SJCRH30 (cell line): ENCODE measurements at regions not wholly inside any gene's neighbourhood (a gene's known extent, or its start where the extent isn't known, plus 50 kb on each side); places are given as distances from the start of the nearest gene placed in this dataset.
A peak's percentile ranks its signal among the peaks of the same experiment; 100 is the strongest.

Experiments
- DNase-seq, 2 experiments: peaks; one replicate each; pipeline ENCODE4 v3.0.0-alpha.2; 2015 to 2020
- H3K27ac ChIP-seq: fragments of 250-450 bp; sonication (Bioruptor Pico); 2 replicates; pipeline ENCODE4 v1.5.1; 2020; ENCODE audit warnings: mild to moderate bottlenecking, moderate library complexity
- H3K27me3 ChIP-seq: fragments of 250-450 bp; sonication (Bioruptor Pico); 2 replicates; pipeline ENCODE4 v1.5.1; 2020; ENCODE audit warnings: mild to moderate bottlenecking, moderate library complexity
- H3K36me3 ChIP-seq: fragments of 250-450 bp; sonication (Bioruptor Pico); 2 replicates; pipeline ENCODE4 v1.5.1; 2020; ENCODE audit warnings: mild to moderate bottlenecking, moderate library complexity
- H3K4me1 ChIP-seq: fragments of 250-450 bp; sonication (Bioruptor Pico); 2 replicates; pipeline ENCODE4 v1.5.1; 2020; ENCODE audit warnings: mild to moderate bottlenecking, moderate library complexity
- H3K4me3 ChIP-seq: fragments of 250-450 bp; sonication (Bioruptor Pico); 2 replicates; pipeline ENCODE4 v1.5.1; 2020; ENCODE audit warnings: mild to moderate bottlenecking, moderate library complexity
- H3K9me3 ChIP-seq: fragments of 250-450 bp; sonication (Bioruptor Pico); replicated peaks from 2 replicates; pipeline ENCODE4 v1.5.1; 2020; ENCODE audit warnings: mild to moderate bottlenecking, moderate library complexity

DNA sequence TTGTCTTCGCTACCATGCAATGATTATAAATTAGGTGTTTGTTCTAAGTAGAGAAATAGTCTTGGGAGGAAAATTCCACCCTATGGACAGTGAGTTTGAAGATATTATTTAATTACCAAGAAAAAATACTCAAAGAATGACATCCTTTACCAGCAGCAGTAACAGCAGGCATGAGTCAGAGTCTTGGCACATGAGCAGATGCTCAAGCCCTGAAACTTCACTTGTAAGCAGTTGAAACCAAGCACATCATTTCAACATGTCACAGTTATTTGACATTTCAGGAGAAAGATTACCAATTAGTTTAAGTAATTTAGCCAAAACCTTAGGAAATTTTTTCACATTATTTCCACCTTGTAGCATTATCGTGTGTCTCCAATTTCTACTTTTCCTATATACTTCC is 99.2 kb downstream of the C12orf50 start:
- Histone ChIP-seq H3K27ac (no peak overlapping the region), H3K4me3 (no peak overlapping the region), H3K4me1 (no peaks in the 10 kb centered on the region), H3K9me3 (no peaks in the 10 kb centered on the region), H3K27me3 (no peaks in the 10 kb centered on the region), H3K36me3 (no peaks in the 10 kb centered on the region)
- DNase-seq = no peak

DNA sequence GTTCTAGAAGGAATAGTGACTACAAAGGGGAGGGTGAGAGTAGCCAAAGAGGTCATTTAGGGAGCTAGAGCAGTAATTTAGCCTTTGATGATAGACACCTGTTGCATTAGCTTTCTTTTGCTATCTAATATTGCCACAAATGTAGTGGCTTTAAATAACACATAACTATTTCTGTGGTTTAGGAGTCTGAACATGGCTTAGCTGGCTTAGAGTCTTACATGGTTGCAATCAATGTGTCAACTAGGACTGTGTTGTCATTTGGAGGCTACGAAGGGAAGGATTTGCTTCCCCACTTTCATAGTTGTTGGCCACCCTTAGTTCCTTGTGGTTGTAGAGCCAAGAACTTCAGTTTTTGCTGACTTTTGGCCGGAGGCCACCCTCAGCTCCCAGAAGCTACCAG is 99.9 kb downstream of the C12orf50 start:
- H3K4me3 ChIP-seq = no peak overlapping the region
- no peaks in the 10 kb centered on the region for H3K27me3 ChIP-seq
- no peaks in the 10 kb centered on the region for H3K36me3 ChIP-seq
- DNase-seq = no peak
- H3K9me3 ChIP-seq = no peaks in the 10 kb centered on the region
- H3K27ac ChIP-seq = no peak overlapping the region
- no peaks in the 10 kb centered on the region for H3K4me1 ChIP-seq

- Histone ChIP-seq H3K4me1 (no peaks in the 10 kb centered on the region), H3K27me3 (no peaks in the 10 kb centered on the region), H3K27ac (no peak overlapping the region), H3K9me3 (no peaks in the 10 kb centered on the region), H3K36me3 (no peaks in the 10 kb centered on the region), H3K4me3 (no peak overlapping the region)
- no peak for DNase-seq
These were observed 101.2 kb downstream of the C12orf50 start for GRCh38 chr12:87928031-87928430.

DNA sequence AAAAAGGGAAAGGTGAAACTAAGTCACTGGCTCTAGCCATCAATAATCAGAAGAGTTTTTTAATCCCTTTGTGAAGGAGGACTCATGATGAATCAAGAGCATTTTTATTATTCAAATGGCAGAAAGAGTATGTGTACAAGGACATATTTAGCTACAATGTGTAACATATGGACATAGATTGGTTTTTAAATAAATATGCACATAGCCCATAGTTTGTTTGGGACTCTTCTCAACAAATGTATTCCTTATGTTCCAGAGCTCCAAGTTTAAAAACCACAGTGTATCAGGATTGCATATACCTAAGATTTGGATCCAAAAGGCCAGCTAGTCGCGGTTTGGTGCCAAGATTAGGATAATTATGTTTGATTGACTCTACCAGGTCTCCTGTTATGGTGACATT is 104.2 kb downstream of the C12orf50 start:
- Histone ChIP-seq H3K27me3 (no peaks in the 10 kb centered on the region), H3K27ac (no peak overlapping the region), H3K4me3 (no peak overlapping the region), H3K36me3 (no peaks in the 10 kb centered on the region), H3K4me1 (no peaks in the 10 kb centered on the region), H3K9me3 (no peaks in the 10 kb centered on the region)
- no peak for DNase-seq

DNA sequence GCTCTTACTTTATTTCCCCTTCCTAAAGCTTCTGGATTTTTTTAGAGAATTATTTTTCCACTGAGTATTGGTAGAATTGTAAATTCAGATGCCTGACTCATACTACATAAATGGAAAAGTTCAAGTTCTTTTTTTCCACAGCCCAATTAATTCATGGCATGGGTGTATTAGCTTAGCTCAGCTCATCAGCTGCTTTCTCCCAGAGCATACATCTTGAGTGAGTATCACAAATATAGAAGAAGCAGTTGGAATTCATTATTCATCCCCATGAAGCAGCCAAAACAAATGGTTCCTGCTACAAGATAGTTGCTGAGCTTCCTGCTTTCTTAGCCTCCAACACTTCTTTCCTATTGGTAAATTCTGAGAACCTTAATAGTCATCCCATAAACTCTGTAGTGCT is 105.1 kb downstream of the C12orf50 start:
- Histone ChIP-seq H3K27ac (no peak overlapping the region), H3K36me3 (no peaks in the 10 kb centered on the region), H3K9me3 (no peaks in the 10 kb centered on the region), H3K4me3 (no peak overlapping the region), H3K4me1 (no peaks in the 10 kb centered on the region), H3K27me3 (no peaks in the 10 kb centered on the region)
- DNase-seq = no peak

- H3K9me3 ChIP-seq = no peaks in the 10 kb centered on the region
- H3K27ac ChIP-seq = no peak overlapping the region
- no peaks in the 10 kb centered on the region for H3K27me3 ChIP-seq
- no peaks in the 10 kb centered on the region for H3K4me1 ChIP-seq
- DNase-seq = no peak
- no peak overlapping the region for H3K4me3 ChIP-seq
- no peaks in the 10 kb centered on the region for H3K36me3 ChIP-seq
These were observed 105.8 kb downstream of the C12orf50 start for GRCh38 chr12:87923361-87923760.

DNA sequence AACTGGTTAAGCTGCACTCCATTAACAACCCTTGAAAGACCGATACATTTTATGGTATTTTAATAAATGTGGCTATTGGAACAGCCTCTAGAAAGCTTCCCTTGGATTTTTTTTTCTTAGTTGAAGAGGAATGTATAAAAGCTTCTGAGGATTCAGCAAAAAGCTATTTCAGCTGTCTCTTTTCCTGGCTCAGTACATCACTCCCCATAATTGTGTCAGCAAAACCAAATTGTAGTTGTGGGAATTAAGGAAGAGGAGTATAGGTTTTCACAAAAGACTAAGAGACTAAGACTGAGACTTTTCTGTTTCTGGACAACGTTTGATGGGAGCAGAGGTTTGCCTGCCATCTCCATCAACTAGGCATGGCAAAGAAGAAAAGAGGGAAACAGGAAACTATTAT is 106.5 kb downstream of the C12orf50 start:
- no peaks in the 10 kb centered on the region for H3K36me3 ChIP-seq
- no peaks in the 10 kb centered on the region for H3K27me3 ChIP-seq
- no peak overlapping the region for H3K27ac ChIP-seq
- H3K4me3 ChIP-seq = no peak overlapping the region
- H3K4me1 ChIP-seq = no peaks in the 10 kb centered on the region
- H3K9me3 ChIP-seq = no peaks in the 10 kb centered on the region
- DNase-seq = peak in 1 of 2 experiments; percentile 7

DNA sequence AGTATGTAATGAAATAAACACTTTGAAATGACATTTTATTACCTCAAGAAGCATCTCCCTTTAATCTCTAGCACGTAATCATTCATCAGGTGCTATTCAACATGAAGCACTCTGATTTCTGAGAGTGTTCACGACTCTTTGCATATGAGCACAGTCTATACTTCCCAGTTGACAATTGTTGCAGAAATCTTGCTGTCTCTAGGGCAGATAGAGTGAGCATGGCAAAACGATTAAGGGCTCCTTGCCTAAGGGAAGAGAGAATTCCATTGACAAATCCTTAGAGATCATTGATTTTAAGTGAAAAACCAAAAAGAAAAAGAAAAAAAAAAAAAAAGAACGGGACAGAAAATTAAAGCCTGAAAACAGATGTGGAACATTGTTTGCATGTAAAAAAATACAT is 107.6 kb downstream of the C12orf50 start:
- no peak for DNase-seq
- H3K4me1 ChIP-seq = no peaks in the 10 kb centered on the region

DNA sequence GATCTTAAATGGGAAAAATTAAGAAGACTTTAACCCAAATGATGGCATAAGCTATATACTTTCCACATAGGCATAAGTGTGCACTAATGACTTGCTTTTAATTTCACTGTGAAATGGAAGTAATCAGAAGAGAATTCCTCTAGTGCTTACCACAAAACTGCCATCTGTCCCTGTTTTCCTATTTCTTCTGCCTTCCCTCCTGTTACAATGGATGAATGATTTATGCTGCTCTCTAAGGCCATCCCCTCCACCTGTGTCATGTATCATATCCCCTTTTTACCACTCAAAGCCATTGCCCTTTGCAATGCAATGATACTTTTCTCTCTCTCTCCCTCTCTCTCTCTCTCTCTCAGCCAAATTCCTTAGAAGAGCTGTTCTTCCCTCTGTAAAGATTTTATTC is 109.1 kb downstream of the C12orf50 start:
- no peak for DNase-seq
- Histone ChIP-seq H3K4me3 (no peak overlapping the region), H3K4me1 (no peaks in the 10 kb centered on the region)

More for the DNA sequence above, 107.6 kb downstream of the C12orf50 start:
- Histone ChIP-seq H3K9me3 (no peaks in the 10 kb centered on the region), H3K4me3 (no peak overlapping the region), H3K27me3 (no peaks in the 10 kb centered on the region), H3K27ac (no peak overlapping the region), H3K36me3 (no peaks in the 10 kb centered on the region)

DNA sequence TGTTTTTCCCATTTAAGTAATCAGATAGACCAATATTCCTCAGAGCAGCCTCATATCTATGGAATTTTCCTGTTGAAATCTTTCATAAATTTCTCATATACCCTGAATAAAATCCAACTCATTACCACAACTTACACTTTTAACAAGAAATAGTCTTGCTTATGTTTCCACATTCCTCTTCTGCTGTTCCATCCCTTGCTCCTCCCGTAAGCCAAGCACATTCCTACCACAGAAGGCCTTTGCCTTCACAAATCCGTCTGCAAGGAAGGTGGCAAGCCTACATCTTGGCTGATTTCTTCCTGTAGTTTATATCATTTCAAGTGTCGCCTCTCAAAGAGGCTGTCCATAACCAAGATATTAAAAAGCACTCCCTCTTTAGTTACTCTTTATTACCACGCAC is 127.7 kb downstream of the C12orf50 start:
- no peaks in the 10 kb centered on the region for H3K36me3 ChIP-seq
- no peaks in the 10 kb centered on the region for H3K4me1 ChIP-seq
- H3K27me3 ChIP-seq = no peaks in the 10 kb centered on the region; the same call in 1 of the 2 replicates
- H3K9me3 ChIP-seq = no peaks in the 10 kb centered on the region
- no peak overlapping the region for H3K27ac ChIP-seq
- no peak for DNase-seq
- no peak overlapping the region for H3K4me3 ChIP-seq

More for the DNA sequence above, 109.1 kb downstream of the C12orf50 start:
- no peak overlapping the region for H3K27ac ChIP-seq
- H3K27me3 ChIP-seq = no peaks in the 10 kb centered on the region
- H3K36me3 ChIP-seq = no peaks in the 10 kb centered on the region
- no peaks in the 10 kb centered on the region for H3K9me3 ChIP-seq

DNA sequence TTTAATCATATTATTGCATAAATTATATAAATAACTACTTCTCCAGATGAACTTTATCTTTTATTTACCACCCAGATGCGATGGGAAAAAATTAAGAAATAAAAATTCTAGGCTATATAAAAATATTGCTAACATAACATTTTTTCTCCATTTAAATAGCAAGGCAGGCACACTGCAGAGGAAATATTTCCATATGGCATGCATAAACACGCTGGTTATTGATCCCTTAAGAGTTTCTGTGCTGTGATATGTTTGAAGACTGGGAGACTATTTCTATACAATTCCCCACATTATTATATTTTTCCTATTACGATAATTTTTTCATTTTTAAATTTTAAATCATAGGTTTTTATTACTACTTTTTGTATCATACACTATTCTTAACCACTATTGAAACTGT is 131.5 kb downstream of the C12orf50 start:
- no peak overlapping the region for H3K27ac ChIP-seq

GRCh38 chr12:87883806-87884205 is 145.4 kb downstream of the C12orf50 start:
- no peaks in the 10 kb centered on the region for H3K27me3 ChIP-seq
- peaks cover 5% of the 10 kb centered on the region; the same call in 1 of the 2 replicates for H3K4me1 ChIP-seq
- no peaks in the 10 kb centered on the region for H3K9me3 ChIP-seq
- DNase-seq = peak in 1 of 2 experiments; percentile 13
- H3K36me3 ChIP-seq = no peaks in the 10 kb centered on the region
- H3K27ac ChIP-seq = peak overlapping the region; percentile 23; the same call in 1 of the 2 replicates
- peak overlapping the region; percentile 14; the same call in 1 of the 2 replicates for H3K4me3 ChIP-seq

More for the DNA sequence above, 131.5 kb downstream of the C12orf50 start:
- no peaks in the 10 kb centered on the region; the same call in 1 of the 2 replicates for H3K27me3 ChIP-seq
- H3K4me3 ChIP-seq = no peak overlapping the region
- H3K4me1 ChIP-seq = no peaks in the 10 kb centered on the region
- no peaks in the 10 kb centered on the region for H3K9me3 ChIP-seq
- no peak for DNase-seq
- no peaks in the 10 kb centered on the region for H3K36me3 ChIP-seq

- Histone ChIP-seq H3K9me3 (no peaks in the 10 kb centered on the region), H3K4me3 (no peak overlapping the region), H3K27me3 (no peaks in the 10 kb centered on the region), H3K36me3 (no peaks in the 10 kb centered on the region), H3K27ac (no peak overlapping the region), H3K4me1 (peaks cover 5% of the 10 kb centered on the region; the same call in 1 of the 2 replicates)
- DNase-seq = no peak
These were observed 150.1 kb downstream of the C12orf50 start for GRCh38 chr12:87879141-87879540.

DNA sequence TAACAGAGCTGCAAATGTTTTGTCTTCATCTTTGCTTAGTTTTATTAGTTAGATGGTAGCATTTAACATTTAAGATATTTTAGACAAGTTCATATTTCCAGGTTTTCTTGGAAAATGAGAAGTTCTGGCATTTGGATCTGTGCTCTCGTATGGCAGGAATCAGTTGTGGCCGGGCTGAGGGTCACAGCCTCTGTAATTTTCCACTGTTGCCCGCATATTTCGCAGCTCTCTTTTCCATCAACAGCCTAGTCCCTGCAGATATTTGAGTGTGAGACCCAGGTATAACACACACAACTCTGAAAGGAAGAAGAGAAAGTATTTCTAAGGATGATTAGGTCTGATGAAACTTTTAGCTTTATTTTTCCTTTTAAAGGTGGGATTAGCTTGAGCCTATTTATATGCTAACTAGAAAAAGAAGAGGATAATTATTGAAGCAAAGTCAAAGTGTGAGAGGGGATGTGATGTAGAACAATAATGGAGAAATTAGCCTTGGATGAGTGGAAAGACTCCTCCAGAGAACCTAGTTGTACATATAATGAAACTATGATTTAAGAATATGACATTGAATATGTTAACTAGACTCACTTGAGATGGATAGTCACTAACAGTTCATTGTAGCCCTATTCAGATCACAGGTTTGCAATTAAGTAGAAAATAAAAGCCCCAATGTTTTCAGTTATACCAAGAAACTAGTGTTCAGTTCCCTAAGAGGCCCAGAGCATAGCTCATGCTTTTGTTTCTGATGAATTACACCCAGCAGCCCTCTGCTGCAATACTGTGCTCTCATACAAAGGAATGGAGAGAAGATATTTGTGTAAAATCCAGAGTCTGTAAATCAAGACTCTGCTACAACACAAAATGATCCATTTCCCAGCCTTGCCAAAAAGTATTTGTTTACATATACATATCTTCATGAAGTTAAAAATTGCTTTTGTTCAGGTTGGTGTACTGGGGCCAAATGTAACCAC is 158.4 kb downstream of the C12orf50 start:
- no peaks in the 10 kb centered on the region for H3K27me3 ChIP-seq
- H3K27ac ChIP-seq = no peak overlapping the region
- H3K4me3 ChIP-seq = no peak overlapping the region
- DNase-seq = no peak
- no peaks in the 10 kb centered on the region for H3K4me1 ChIP-seq
- no peaks in the 10 kb centered on the region for H3K36me3 ChIP-seq
- H3K9me3 ChIP-seq = no peaks in the 10 kb centered on the region

DNA sequence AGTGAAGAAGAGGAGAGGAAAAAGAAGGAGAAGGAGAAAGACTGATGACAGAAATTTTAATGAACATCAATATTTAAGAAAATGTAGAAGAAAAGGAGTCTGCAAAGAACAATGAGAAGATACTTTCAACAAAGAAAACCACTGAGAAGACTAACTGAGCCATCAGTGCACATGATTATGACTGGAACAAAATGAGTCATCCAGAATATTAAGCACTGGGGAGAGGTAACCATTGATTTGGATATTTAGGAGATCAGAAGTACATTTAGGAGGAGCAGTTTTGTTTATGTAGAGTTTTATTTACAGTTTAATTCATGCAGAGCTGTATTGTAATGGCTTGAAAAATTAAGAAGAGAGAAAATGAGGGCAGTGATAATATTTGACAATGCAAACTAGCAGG is 159.1 kb downstream of the C12orf50 start:
- DNase-seq = no peak
- Histone ChIP-seq H3K27ac (no peak overlapping the region), H3K4me3 (no peak overlapping the region), H3K36me3 (no peaks in the 10 kb centered on the region), H3K27me3 (no peaks in the 10 kb centered on the region), H3K4me1 (no peaks in the 10 kb centered on the region), H3K9me3 (no peaks in the 10 kb centered on the region)
